ENCODE measurements at regions not wholly inside any gene's neighbourhood (a gene's known extent, or its start where the extent isn't known, plus 50 kb on each side); places are given as distances from the start of the nearest gene placed in this dataset.

GRCh38 chr16:6643080-6643686 is 689.5 kb upstream of the RBFOX1 start:
- DNase-seq: no peak

GRCh38 chr16:6642271-6642670 is 690.4 kb upstream of the RBFOX1 start:
- no peak for DNase-seq

GRCh38 chr16:6641091-6641490 is 691.6 kb upstream of the RBFOX1 start:
- no peak for DNase-seq

- no peak for DNase-seq
Measured at GRCh38 chr16:6636457-6636856, 696.2 kb upstream of the RBFOX1 start.

GRCh38 chr16:6634151-6634550 is 698.5 kb upstream of the RBFOX1 start:
- DNase-seq: no peak

- no peak for DNase-seq
Measured at GRCh38 chr16:6633456-6633855, 699.2 kb upstream of the RBFOX1 start.

- no peak for DNase-seq
Measured at GRCh38 chr16:6629110-6629509, 703.5 kb upstream of the RBFOX1 start.

- no peak for DNase-seq
Measured at GRCh38 chr16:6625606-6626005, 707.0 kb upstream of the RBFOX1 start.

GRCh38 chr16:6618874-6619273 is 713.8 kb upstream of the RBFOX1 start:
- no peak for DNase-seq

GRCh38 chr16:6616746-6617145 is 715.9 kb upstream of the RBFOX1 start:
- no peak for DNase-seq

GRCh38 chr16:6615636-6616035 is 717.0 kb upstream of the RBFOX1 start:
- no peak for DNase-seq

GRCh38 chr16:6611535-6611934 is 721.1 kb upstream of the RBFOX1 start:
- DNase-seq: no peak

- no peak for DNase-seq
Measured at GRCh38 chr16:6605490-6605889, 727.2 kb upstream of the RBFOX1 start.

- DNase-seq: no peak
Measured at GRCh38 chr16:6603780-6604325, 728.8 kb upstream of the RBFOX1 start.

GRCh38 chr16:6602405-6602804 is 730.2 kb upstream of the RBFOX1 start:
- no peak for DNase-seq

- DNase-seq: no peak
Measured at GRCh38 chr16:6600167-6600566, 732.5 kb upstream of the RBFOX1 start.

- no peak for DNase-seq
Measured at GRCh38 chr16:6593799-6594198, 738.8 kb upstream of the RBFOX1 start.

GRCh38 chr16:6576606-6577005 is 756.0 kb upstream of the RBFOX1 start:
- DNase-seq: no peak

GRCh38 chr16:6576113-6576512 is 756.5 kb upstream of the RBFOX1 start:
- DNase-seq: no peak

- no peak for DNase-seq
Measured at GRCh38 chr16:6574146-6574545, 758.5 kb upstream of the RBFOX1 start.

- DNase-seq: no peak
Measured at GRCh38 chr16:6573577-6573976, 759.1 kb upstream of the RBFOX1 start.

- DNase-seq: no peak
Measured at GRCh38 chr16:6571044-6571443, 761.6 kb upstream of the RBFOX1 start.

GRCh38 chr16:6570530-6570929 is 762.1 kb upstream of the RBFOX1 start:
- DNase-seq: no peak

- no peak for DNase-seq
Measured at GRCh38 chr16:6562986-6563385, 769.7 kb upstream of the RBFOX1 start.

Data from bone marrow (tissue), 2 donors.